H1 (cell line): ENCODE measurements at regions not wholly inside any gene's neighbourhood (a gene's known extent, or its start where the extent isn't known, plus 50 kb on each side); places are given as distances from the start of the nearest gene placed in this dataset.

Source experiments
- CTCF ChIA-PET: fragments of 300-600 bp; sonication (Branson Sonifier 250); formaldehyde crosslinking; loops from one replicate; lab custom pipeline; 2021; ENCODE audit not compliant: partially characterized antibody; lab: Charles Lee
- POLR2A ChIA-PET: fragments of 300-600 bp; sonication (Branson Sonifier 250); formaldehyde crosslinking; loops from one replicate; lab custom pipeline; 2021; ENCODE audit warnings: inconsistent platforms; ENCODE audit not compliant: partially characterized antibody; lab: Charles Lee
- DNase-seq, 2 experiments: peaks; one replicate each; pipeline versions ENCODE4 v3.0.0 to v3.0.0-alpha.2; 2010 to 2022; ENCODE audit warnings: low spot score in 2 of 2, low read depth in 1 of 2, mixed read lengths in 1 of 2
- FAIRE-seq: peaks from 2 replicates; lab custom pipeline; 2011; peaks lifted over from hg19 to GRCh38; lab: Jason Lieb, UNC
- H2AFZ ChIP-seq: 2 replicates; pipeline ENCODE4 v1.8.1; 2012; ENCODE audit warnings: low read length, inconsistent platforms
- H2AK5ac ChIP-seq: 2 replicates; pipeline ENCODE4 v1.6.1; 2013; ENCODE audit warnings: low read depth, low read length
- H2BK120ac ChIP-seq: replicated peaks from 2 replicates; pipeline ENCODE3; 2013; ENCODE audit warnings: low read depth, low read length, inconsistent platforms
- H2BK12ac ChIP-seq: 2 replicates; pipeline ENCODE4 v1.6.1; 2013; ENCODE audit warnings: low read depth, low read length
- H2BK15ac ChIP-seq: 2 replicates; pipeline ENCODE4 v1.6.1; 2013; ENCODE audit warnings: low read length
- H2BK20ac ChIP-seq: 2 replicates; pipeline ENCODE4 v1.6.1; 2013; ENCODE audit warnings: low read length
- H2BK5ac ChIP-seq: 2 replicates; pipeline ENCODE4 v1.6.1; 2013; ENCODE audit warnings: low read depth, low read length
- H3K14ac ChIP-seq: 2 replicates; pipeline ENCODE4 v1.6.1; 2013; ENCODE audit warnings: inconsistent platforms; ENCODE audit not compliant: insufficient read length
- H3K18ac ChIP-seq: 2 replicates; pipeline ENCODE4 v1.6.1; 2013; ENCODE audit warnings: low read length; ENCODE audit errors: extremely low read depth
- H3K23ac ChIP-seq: 2 replicates; pipeline ENCODE4 v1.6.1; 2013; ENCODE audit warnings: inconsistent platforms; ENCODE audit not compliant: insufficient read length
- H3K23me2 ChIP-seq: 2 replicates; pipeline ENCODE4 v1.6.1; 2013; ENCODE audit warnings: low read depth, low read length
- H3K27ac ChIP-seq: 2 replicates; pipeline ENCODE4 v1.6.1; 2011; ENCODE audit warnings: low read depth, low read length, inconsistent platforms
- H3K27me3 ChIP-seq, 4 experiments: replicated peaks in 1 of 4; 1 replicate in 1 of 4; 2 replicates in 3 of 4; pipeline versions ENCODE4 v1.6.1 to v1.8.1; 2011 to 2013; ENCODE audit warnings: low read length in 3 of 4, mild to moderate bottlenecking in 3 of 4, inconsistent platforms in 2 of 4, mixed read lengths in 2 of 4, moderate library complexity in 1 of 4; ENCODE audit not compliant: control insufficient read depth in 3 of 4, insufficient read depth in 3 of 4; ENCODE audit errors: extremely low read depth in 1 of 4
- H3K36me3 ChIP-seq, 4 experiments: 2 replicates each; pipeline versions ENCODE4 v1.6.1 to v1.8.1; 2011 to 2013; ENCODE audit warnings: mild to moderate bottlenecking in 4 of 4, low read length in 3 of 4, moderate library complexity in 2 of 4, control low read depth in 1 of 4, inconsistent platforms in 1 of 4; ENCODE audit not compliant: insufficient read depth in 4 of 4, control insufficient read depth in 2 of 4
- H3K4ac ChIP-seq: replicated peaks from 2 replicates; pipeline ENCODE3; 2013; ENCODE audit warnings: low read length, low read depth, mixed read lengths, inconsistent platforms; ENCODE audit not compliant: insufficient read length
- H3K4me1 ChIP-seq, 4 experiments: replicated peaks in 1 of 4; 1 replicate in 1 of 4; 2 replicates in 3 of 4; pipeline versions ENCODE4 v1.6.1 to v1.8.1; 2011 to 2013; ENCODE audit warnings: low read length in 3 of 4, inconsistent platforms in 2 of 4, mixed read lengths in 1 of 4; ENCODE audit not compliant: insufficient read depth in 4 of 4, control insufficient read depth in 3 of 4
- H3K4me2 ChIP-seq, 2 experiments: 2 replicates each; pipeline versions ENCODE4 v1.6.1 to v1.8.1; 2011 to 2013; ENCODE audit warnings: low read depth in 2 of 2, low read length in 2 of 2, control low read depth in 1 of 2, inconsistent platforms in 1 of 2, mild to moderate bottlenecking in 1 of 2; ENCODE audit not compliant: insufficient read depth in 1 of 2
- H3K4me3 ChIP-seq, 4 experiments: fragments of 200-600, 300-600 bp in 1 of 4; sonication (generic), shearing (Covaris generic), sonication (Bioruptor Twin) in 1 of 4; 2 replicates each; pipeline versions ENCODE4 v1.5.1 to v1.8.1; 2011 to 2016; ENCODE audit warnings: low read length in 4 of 4, low read depth in 3 of 4, control low read depth in 2 of 4, inconsistent platforms in 2 of 4, mild to moderate bottlenecking in 2 of 4, mixed read lengths in 1 of 4, moderate library complexity in 1 of 4; ENCODE audit not compliant: insufficient read depth in 2 of 4; ENCODE audit errors: extremely low read depth in 1 of 4
- H3K56ac ChIP-seq: replicated peaks from 2 replicates; pipeline ENCODE3; 2013; ENCODE audit warnings: low read depth, mild to moderate bottlenecking, mixed read lengths, low read length, inconsistent platforms; ENCODE audit not compliant: insufficient read length
- H3K79me1 ChIP-seq: 2 replicates; pipeline ENCODE4 v1.6.1; 2013; ENCODE audit warnings: low read depth, low read length, control low read depth
- H3K79me2 ChIP-seq, 2 experiments: 2 replicates each; pipeline versions ENCODE4 v1.6.1 to v1.8.1; 2012 to 2013; ENCODE audit warnings: low read length in 2 of 2, mild to moderate bottlenecking in 2 of 2, inconsistent platforms in 1 of 2; ENCODE audit not compliant: insufficient read depth in 2 of 2, control insufficient read depth in 1 of 2
- H3K9ac ChIP-seq, 4 experiments: replicated peaks in 1 of 4; 1 replicate in 1 of 4; 2 replicates in 3 of 4; pipeline versions ENCODE4 v1.6.1 to v1.8.1; 2011 to 2013; ENCODE audit warnings: low read depth in 3 of 4, low read length in 3 of 4, control low read depth in 2 of 4, mild to moderate bottlenecking in 2 of 4, moderate library complexity in 2 of 4, inconsistent platforms in 1 of 4; ENCODE audit errors: extremely low read depth in 1 of 4
- H3K9me3 ChIP-seq, 2 experiments: 2 replicates each; pipeline versions ENCODE4 v1.6.1 to v1.8.1; 2012 to 2013; ENCODE audit warnings: mild to moderate bottlenecking in 2 of 2, moderate library complexity in 2 of 2, control low read depth in 1 of 2, inconsistent platforms in 1 of 2, low read depth in 1 of 2, low read length in 1 of 2, mixed read lengths in 1 of 2; ENCODE audit not compliant: insufficient read depth in 2 of 2
- H4K20me1 ChIP-seq, 2 experiments: replicated peaks in 1 of 2; 2 replicates each; pipeline versions ENCODE3 to v1.8.1; 2011 to 2013; ENCODE audit warnings: inconsistent platforms in 2 of 2, low read length in 2 of 2, mild to moderate bottlenecking in 1 of 2; ENCODE audit not compliant: insufficient read depth in 2 of 2, control insufficient read depth in 1 of 2
- H4K5ac ChIP-seq: 2 replicates; pipeline ENCODE4 v1.6.1; 2013; ENCODE audit warnings: low read length, low read depth, mixed read lengths, inconsistent platforms; ENCODE audit not compliant: insufficient read length
- H4K8ac ChIP-seq: 2 replicates; pipeline ENCODE4 v1.8.0; 2013; ENCODE audit warnings: mild to moderate bottlenecking, moderate library complexity, low read length, inconsistent platforms; ENCODE audit not compliant: insufficient read depth; ENCODE audit errors: extremely low read depth
- H4K91ac ChIP-seq: replicated peaks from 2 replicates; pipeline ENCODE3; 2013; ENCODE audit warnings: low read length, mixed read lengths, inconsistent platforms; ENCODE audit not compliant: insufficient read length
- BACH1 ChIP-seq: IDR thresholded peaks from 2 replicates; pipeline ENCODE4 v1.6.1; 2012; ENCODE audit warnings: low read length, improper control_type of control experiment
- CTBP2 ChIP-seq: IDR thresholded peaks from 2 replicates; pipeline ENCODE4 v1.7.0; 2011; ENCODE audit warnings: borderline replicate concordance, mild to moderate bottlenecking, moderate library complexity, mixed read lengths, low read length; ENCODE audit not compliant: insufficient read depth, insufficient read length
- TAF1 ChIP-seq: IDR thresholded peaks from 2 replicates; pipeline ENCODE4 v1.6.1; 2011; ENCODE audit warnings: mild to moderate bottlenecking, low read depth, low read length
- USF2 ChIP-seq: IDR thresholded peaks from 2 replicates; pipeline ENCODE4 v1.6.1; 2011; ENCODE audit warnings: low read length, improper control_type of control experiment
- WGBS, 2 experiments: shearing (Covaris generic) in 1 of 2; methylation state at CpG; one replicate each; pipeline versions ENCODE4 v1.1.6 to v1.1.7; 2013 to 2015; ENCODE audit warnings: low lambda C conversion rate in 2 of 2, mixed read lengths in 2 of 2, inconsistent platforms in 1 of 2, low coverage in 1 of 2, missing lambda C conversion rate in 1 of 2; ENCODE audit not compliant: insufficient replicate concordance in 2 of 2, insufficient coverage in 1 of 2, insufficient read length in 1 of 2; ENCODE audit errors: extremely low coverage in 1 of 2, missing lambda C conversion rate in 1 of 2; 5-methylcytosine and 5-hydroxymethylcytosine counted together

GRCh38 chr4:181753207-181753606 lies 490.0 kb upstream of the TENM3 start:
- Histone ChIP-seq H4K91ac (no peak overlapping the region), H3K4me2 (no peak overlapping the region), H3K4ac (no peak overlapping the region), H3K36me3 (no peaks in the 10 kb centered on the region), H3K14ac (no peak overlapping the region), H2BK120ac (no peak overlapping the region), H4K20me1 (no peaks in the 10 kb centered on the region), H3K79me2 (no peaks in the 10 kb centered on the region), H3K56ac (no peak overlapping the region), H3K79me1 (no peaks in the 10 kb centered on the region), H4K8ac (no peak overlapping the region), H2BK15ac (no peak overlapping the region), H3K23me2 (no peaks in the 10 kb centered on the region; the same call in 1 of the 2 replicates), H3K9me3 (no peaks in the 10 kb centered on the region), H3K4me3 (no peak overlapping the region), H4K5ac (no peak overlapping the region), H2BK5ac (no peak overlapping the region), H3K4me1 (peaks cover 0 to 7% (median 5%) of the 10 kb centered on the region in 4 experiments; a peak in 3 of 7 replicates), H2BK12ac (no peak overlapping the region), H2AK5ac (no peak overlapping the region), H2BK20ac (no peak overlapping the region), H3K27ac (no peak overlapping the region), H3K18ac (no peak overlapping the region), H2AFZ (no peak overlapping the region), H3K27me3 (no peaks in the 10 kb centered on the region), H3K9ac (no peak overlapping the region), H3K23ac (no peak overlapping the region)
- FAIRE-seq (no peak), DNase-seq (no peak)
- 98% methylated on average over 4 of the region's 4 CpGs; no CpG with 5 or more reads in 1 of the 2 experiments for whole genome bisulfite sequencing, 2 experiments
- CTCF ChIA-PET: interaction anchor here (0.9 kb wide), 1 partner anchor 22 kb away, joined by 3 read pairs; no protein-coding TSS in a partner anchor
- POLR2A ChIA-PET: interaction anchor here (0.5 kb wide), 1 partner anchor 471 kb away, joined by 3 read pairs; no protein-coding TSS in a partner anchor
- TF ChIP-seq TAF1 (no peak), USF2 (no peak), BACH1 (no peak), CTBP2 (no peak)
